ENCODE measurements at regions not wholly inside any gene's neighbourhood (a gene's known extent, or its start where the extent isn't known, plus 50 kb on each side); places are given as distances from the start of the nearest gene placed in this dataset.

GRCh38 chrX:38929966-38930421 is 128.7 kb downstream of the MID1IP1 start:
- Histone ChIP-seq H3K4me3 (IDR thresholded peaks at IDR 0.05; ENCODE audit: insufficient read depth, low read depth, low read length) (no peak overlapping the region), H3K4me1 (ENCODE audit: low read depth, poor library complexity, severe bottlenecking) (peaks cover 9% of the 10 kb centered on the region)

GRCh38 chrX:38930474-38930873 is 129.2 kb downstream of the MID1IP1 start:
- TF ChIP-seq CTCF (conservative IDR thresholded peaks at IDR 0.05; ENCODE audit: low read depth, low read length): no peak
- Histone ChIP-seq H3K4me3 (IDR thresholded peaks at IDR 0.05; ENCODE audit: insufficient read depth, low read depth, low read length) (no peak overlapping the region), H3K27me3 (ENCODE audit: insufficient read depth, low read depth) (no peaks in the 10 kb centered on the region), H3K27ac (no peak overlapping the region), H3K9ac (no peak overlapping the region), H3K4me1 (ENCODE audit: low read depth, poor library complexity, severe bottlenecking) (peaks cover 9% of the 10 kb centered on the region), H3K79me2 (ENCODE audit: insufficient read depth, low read depth) (no peaks in the 10 kb centered on the region), H3K36me3 (ENCODE audit: insufficient read depth) (no peaks in the 10 kb centered on the region), H2AFZ (ENCODE audit: low read depth) (no peak overlapping the region), H3K4me2 (no peak overlapping the region), H4K20me1 (ENCODE audit: insufficient read depth) (no peaks in the 10 kb centered on the region)

More at GRCh38 chrX:38929966-38930421, 128.7 kb downstream of the MID1IP1 start:
- H2AFZ ChIP-seq (ENCODE audit: low read depth): peak overlapping the region; percentile 34; the same call in 1 of the 2 replicates
- no peaks in the 10 kb centered on the region for H4K20me1 ChIP-seq (ENCODE audit: insufficient read depth)
- H3K27ac ChIP-seq: no peak overlapping the region
- no peak for TF ChIP-seq CTCF (conservative IDR thresholded peaks at IDR 0.05; ENCODE audit: low read depth, low read length)
- no peak overlapping the region for H3K9ac ChIP-seq
- H3K27me3 ChIP-seq (ENCODE audit: insufficient read depth, low read depth): no peaks in the 10 kb centered on the region
- H3K36me3 ChIP-seq (ENCODE audit: insufficient read depth): no peaks in the 10 kb centered on the region
- no peaks in the 10 kb centered on the region for H3K79me2 ChIP-seq (ENCODE audit: insufficient read depth, low read depth)
- no peak overlapping the region for H3K4me2 ChIP-seq

- no peaks in the 10 kb centered on the region for H3K4me1 ChIP-seq (ENCODE audit: low read depth, poor library complexity, severe bottlenecking)
- no peak overlapping the region for H3K27ac ChIP-seq
- H4K20me1 ChIP-seq (ENCODE audit: insufficient read depth): no peaks in the 10 kb centered on the region
- H3K4me2 ChIP-seq: no peak overlapping the region
- no peak for TF ChIP-seq CTCF (conservative IDR thresholded peaks at IDR 0.05; ENCODE audit: low read depth, low read length)
- no peak overlapping the region for H3K4me3 ChIP-seq (IDR thresholded peaks at IDR 0.05; ENCODE audit: insufficient read depth, low read depth, low read length)
- H3K27me3 ChIP-seq (ENCODE audit: insufficient read depth, low read depth): no peaks in the 10 kb centered on the region
- H3K79me2 ChIP-seq (ENCODE audit: insufficient read depth, low read depth): no peaks in the 10 kb centered on the region
- no peaks in the 10 kb centered on the region for H3K36me3 ChIP-seq (ENCODE audit: insufficient read depth)
- H2AFZ ChIP-seq (ENCODE audit: low read depth): no peak overlapping the region
- no peak overlapping the region for H3K9ac ChIP-seq
Measured at GRCh38 chrX:38935561-38935960, 134.3 kb downstream of the MID1IP1 start.

GRCh38 chrX:38937400-38937799 is 136.1 kb downstream of the MID1IP1 start:
- no peak for TF ChIP-seq CTCF (conservative IDR thresholded peaks at IDR 0.05; ENCODE audit: low read depth, low read length)
- Histone ChIP-seq H3K4me3 (IDR thresholded peaks at IDR 0.05; ENCODE audit: insufficient read depth, low read depth, low read length) (no peak overlapping the region), H4K20me1 (ENCODE audit: insufficient read depth) (no peaks in the 10 kb centered on the region)

More at GRCh38 chrX:38937400-38937799, 136.1 kb downstream of the MID1IP1 start:
- Histone ChIP-seq H3K4me2 (no peak overlapping the region), H3K4me1 (ENCODE audit: low read depth, poor library complexity, severe bottlenecking) (no peaks in the 10 kb centered on the region), H2AFZ (ENCODE audit: low read depth) (no peak overlapping the region), H3K27me3 (ENCODE audit: insufficient read depth, low read depth) (no peaks in the 10 kb centered on the region), H3K36me3 (ENCODE audit: insufficient read depth) (no peaks in the 10 kb centered on the region), H3K9ac (no peak overlapping the region), H3K27ac (no peak overlapping the region), H3K79me2 (ENCODE audit: insufficient read depth, low read depth) (no peaks in the 10 kb centered on the region)
